Fibroblast of lung (primary cell): ENCODE measurements at regions not wholly inside any gene's neighbourhood (a gene's known extent, or its start where the extent isn't known, plus 50 kb on each side); places are given as distances from the start of the nearest gene placed in this dataset.

Experiments
- DNase-seq, 2 donors: peaks; one replicate each; pipeline versions ENCODE4 v3.0.0 to v3.0.0-alpha.2; 2010; ENCODE audit warnings: low read depth in 2 of 2
- H2AFZ ChIP-seq: 2 replicates; pipeline ENCODE4 v1.5.1; 2012; ENCODE audit warnings: low read length, control low read depth, inconsistent platforms
- H3K27ac ChIP-seq: 2 replicates; pipeline ENCODE4 v1.5.1; 2011; ENCODE audit warnings: low read length, control low read depth; ENCODE audit not compliant: insufficient read depth
- H3K27me3 ChIP-seq: 2 replicates; pipeline ENCODE4 v1.5.1; 2011; ENCODE audit warnings: mild to moderate bottlenecking, low read length; ENCODE audit not compliant: control insufficient read depth, insufficient read depth
- H3K36me3 ChIP-seq: 2 replicates; pipeline ENCODE4 v1.5.1; 2011; ENCODE audit warnings: low read length; ENCODE audit not compliant: control insufficient read depth, insufficient read depth
- H3K4me1 ChIP-seq: 2 replicates; pipeline ENCODE4 v1.5.1; 2011; ENCODE audit warnings: low read length; ENCODE audit not compliant: control insufficient read depth, insufficient read depth; ENCODE audit errors: extremely low read depth
- H3K4me2 ChIP-seq: 2 replicates; pipeline ENCODE4 v1.5.1; 2011; ENCODE audit warnings: low read length, control low read depth; ENCODE audit not compliant: insufficient read depth; ENCODE audit errors: extremely low read depth
- H3K4me3 ChIP-seq, 4 experiments: fragments of 200-600 bp in 1 of 4; sonication (generic) in 1 of 4; replicated peaks in 1 of 4; 2 replicates each; pipeline ENCODE4 v1.5.1; 2011 to 2016; ENCODE audit warnings: low read length in 4 of 4, low read depth in 3 of 4, mild to moderate bottlenecking in 3 of 4, control low read depth in 2 of 4, inconsistent platforms in 1 of 4, mixed read lengths in 1 of 4; ENCODE audit not compliant: insufficient read depth in 1 of 4; ENCODE audit errors: control extremely low read depth in 1 of 4
- H3K79me2 ChIP-seq: 2 replicates; pipeline ENCODE4 v1.5.1; 2012; ENCODE audit warnings: mild to moderate bottlenecking, low read length, inconsistent platforms; ENCODE audit not compliant: control insufficient read depth, insufficient read depth
- H3K9ac ChIP-seq: 2 replicates; pipeline ENCODE4 v1.5.1; 2011; ENCODE audit warnings: mild to moderate bottlenecking, low read length, control low read depth; ENCODE audit not compliant: insufficient read depth
- H3K9me3 ChIP-seq: 2 replicates; pipeline ENCODE4 v1.5.1; 2012; ENCODE audit warnings: low read depth, low read length; ENCODE audit not compliant: control insufficient read depth, insufficient read depth
- H4K20me1 ChIP-seq: 2 replicates; pipeline ENCODE4 v1.5.1; 2011; ENCODE audit warnings: low read length; ENCODE audit not compliant: control insufficient read depth, insufficient read depth; ENCODE audit errors: extremely low read depth
- EZH2 ChIP-seq: IDR thresholded peaks from 2 replicates; pipeline ENCODE4 v1.5.1; 2012; ENCODE audit warnings: low read length, control low read depth, mild to moderate bottlenecking; ENCODE audit errors: missing control alignments
- TF ChIP-seq, protein P1 (sequence below), 2 donors: IDR thresholded peaks in 1 of 2; conservative IDR thresholded peaks in 1 of 2; 1 replicate in 1 of 2; 2 replicates in 1 of 2; pipeline ENCODE4 v1.5.1; 2011 to 2012; ENCODE audit warnings: low read length in 2 of 2, control low read depth in 1 of 2, inconsistent platforms in 1 of 2, low read depth in 1 of 2, mild to moderate bottlenecking in 1 of 2

- no peaks in the 10 kb centered on the region for H3K9me3 ChIP-seq
- DNase-seq: no peak
- H3K4me1 ChIP-seq: no peaks in the 10 kb centered on the region
- H3K4me2 ChIP-seq: no peak overlapping the region
- H3K27me3 ChIP-seq: no peaks in the 10 kb centered on the region
- H3K79me2 ChIP-seq: no peaks in the 10 kb centered on the region
- H2AFZ ChIP-seq: no peak overlapping the region
- H3K36me3 ChIP-seq: no peaks in the 10 kb centered on the region
- no peak overlapping the region for H3K9ac ChIP-seq
- H3K4me3 ChIP-seq: no peak overlapping the region
- H3K27ac ChIP-seq: no peak overlapping the region
- no peaks in the 10 kb centered on the region for H4K20me1 ChIP-seq
- TF ChIP-seq, protein P1, sequence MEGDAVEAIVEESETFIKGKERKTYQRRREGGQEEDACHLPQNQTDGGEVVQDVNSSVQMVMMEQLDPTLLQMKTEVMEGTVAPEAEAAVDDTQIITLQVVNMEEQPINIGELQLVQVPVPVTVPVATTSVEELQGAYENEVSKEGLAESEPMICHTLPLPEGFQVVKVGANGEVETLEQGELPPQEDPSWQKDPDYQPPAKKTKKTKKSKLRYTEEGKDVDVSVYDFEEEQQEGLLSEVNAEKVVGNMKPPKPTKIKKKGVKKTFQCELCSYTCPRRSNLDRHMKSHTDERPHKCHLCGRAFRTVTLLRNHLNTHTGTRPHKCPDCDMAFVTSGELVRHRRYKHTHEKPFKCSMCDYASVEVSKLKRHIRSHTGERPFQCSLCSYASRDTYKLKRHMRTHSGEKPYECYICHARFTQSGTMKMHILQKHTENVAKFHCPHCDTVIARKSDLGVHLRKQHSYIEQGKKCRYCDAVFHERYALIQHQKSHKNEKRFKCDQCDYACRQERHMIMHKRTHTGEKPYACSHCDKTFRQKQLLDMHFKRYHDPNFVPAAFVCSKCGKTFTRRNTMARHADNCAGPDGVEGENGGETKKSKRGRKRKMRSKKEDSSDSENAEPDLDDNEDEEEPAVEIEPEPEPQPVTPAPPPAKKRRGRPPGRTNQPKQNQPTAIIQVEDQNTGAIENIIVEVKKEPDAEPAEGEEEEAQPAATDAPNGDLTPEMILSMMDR (conservative IDR thresholded peaks at IDR 0.05 in 1 of 2, IDR thresholded peaks at IDR 0.05 in 1 of 2; ENCODE audit: low read depth in 1 of 2, low read length in 2 of 2): no peak
- no peak for TF ChIP-seq EZH2
Observed at GRCh38 chrX:20951016-20951810, 423.0 kb upstream of the CNKSR2 start.

- no peak for TF ChIP-seq EZH2
- TF ChIP-seq, protein P1 (conservative IDR thresholded peaks at IDR 0.05 in 1 of 2, IDR thresholded peaks at IDR 0.05 in 1 of 2; ENCODE audit: low read depth in 1 of 2, low read length in 2 of 2): no peak
- no peaks in the 10 kb centered on the region for H3K79me2 ChIP-seq
- H3K27ac ChIP-seq: no peak overlapping the region
- no peak overlapping the region for H3K4me2 ChIP-seq
- no peaks in the 10 kb centered on the region for H3K9me3 ChIP-seq
- no peaks in the 10 kb centered on the region for H3K36me3 ChIP-seq
- no peak for DNase-seq
- no peak overlapping the region for H3K4me3 ChIP-seq
- no peaks in the 10 kb centered on the region for H4K20me1 ChIP-seq
- no peak overlapping the region for H3K9ac ChIP-seq
- no peak overlapping the region for H2AFZ ChIP-seq
- H3K4me1 ChIP-seq: no peaks in the 10 kb centered on the region
- H3K27me3 ChIP-seq: no peaks in the 10 kb centered on the region
Observed at GRCh38 chrX:20947411-20947912, 426.8 kb upstream of the CNKSR2 start.

DNA sequence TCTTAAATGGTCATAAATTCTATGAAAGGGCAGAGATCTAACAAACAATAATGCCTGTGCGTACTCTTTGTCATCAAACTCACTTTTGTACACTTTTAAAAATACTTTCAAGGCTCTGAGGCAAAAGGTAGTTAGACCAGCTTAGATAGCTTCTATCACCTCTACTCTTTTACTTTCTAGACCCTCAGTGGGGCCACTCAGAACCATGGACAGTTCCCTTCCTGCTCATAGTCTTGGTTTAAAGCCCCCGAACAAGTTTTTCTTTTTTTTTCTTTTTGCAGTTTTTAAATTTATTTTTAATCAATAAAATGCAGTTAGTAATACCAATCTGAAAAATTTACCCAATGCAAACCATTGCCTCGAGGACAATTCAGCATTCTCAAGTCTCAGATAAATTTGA is 460.5 kb upstream of the CNKSR2 start:
- Histone ChIP-seq H3K4me2 (no peak overlapping the region), H3K4me1 (no peaks in the 10 kb centered on the region), H3K27ac (no peak overlapping the region), H3K4me3 (no peak overlapping the region), H3K9me3 (no peaks in the 10 kb centered on the region), H3K36me3 (no peaks in the 10 kb centered on the region), H2AFZ (no peak overlapping the region), H3K9ac (no peak overlapping the region), H4K20me1 (no peaks in the 10 kb centered on the region), H3K79me2 (no peaks in the 10 kb centered on the region), H3K27me3 (no peaks in the 10 kb centered on the region)
- TF ChIP-seq EZH2: no peak
- TF ChIP-seq, protein P1 (conservative IDR thresholded peaks at IDR 0.05 in 1 of 2, IDR thresholded peaks at IDR 0.05 in 1 of 2; ENCODE audit: low read depth in 1 of 2, low read length in 2 of 2): no peak
- DNase-seq: no peak
